ENCODE measurements at regions not wholly inside any gene's neighbourhood (a gene's known extent, or its start where the extent isn't known, plus 50 kb on each side); places are given as distances from the start of the nearest gene placed in this dataset.

DNA sequence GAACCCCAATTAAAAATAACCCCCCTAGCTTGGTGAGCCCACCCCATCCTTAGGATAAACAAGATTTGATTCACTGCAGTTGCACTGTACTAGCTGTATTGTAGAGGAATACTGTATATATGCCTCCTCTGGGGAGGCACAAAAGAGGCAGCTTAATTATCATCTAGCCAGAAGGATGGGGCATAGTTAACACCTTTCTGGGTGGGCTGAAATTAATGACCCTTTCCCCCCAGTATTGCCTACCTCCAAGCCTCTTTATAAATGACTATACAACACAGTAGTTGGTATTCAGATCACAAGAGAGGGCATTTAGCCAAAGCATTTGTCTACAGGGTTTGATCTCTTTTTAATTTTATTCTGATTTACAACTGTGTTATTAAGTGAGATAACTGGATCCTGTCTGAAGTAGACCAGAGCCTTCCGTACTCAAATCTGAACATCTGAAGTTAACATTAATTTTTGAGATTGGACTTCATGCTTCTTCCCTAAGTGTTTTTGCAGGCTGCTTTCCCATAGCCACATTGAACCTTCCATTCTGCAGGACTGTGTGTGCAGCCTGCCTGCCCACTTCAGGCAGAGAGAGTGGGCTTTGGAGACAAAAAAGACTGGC lies 807.0 kb upstream of the ARRDC4 start:
- TF ChIP-seq POLR2A (IDR thresholded peaks at IDR 0.05; ENCODE audit: low read depth, low read length) (no peak), MAZ (IDR thresholded peaks at IDR 0.05; ENCODE audit: borderline replicate concordance, low read depth, low read length) (no peak), RFX5 (IDR thresholded peaks at IDR 0.05; ENCODE audit: low read depth, low read length) (no peak), CEBPB (IDR thresholded peaks at IDR 0.05; ENCODE audit: low read depth, low read length) (no peak), ELK1 (IDR thresholded peaks at IDR 0.05; ENCODE audit: borderline replicate concordance, low read depth, low read length) (no peak), USF2 (IDR thresholded peaks at IDR 0.05; ENCODE audit: low read depth, low read length) (no peak), RCOR1 (IDR thresholded peaks at IDR 0.05; ENCODE audit: insufficient replicate concordance, low read length) (no peak), MAFK (IDR thresholded peaks at IDR 0.05; ENCODE audit: low read depth, low read length) (no peak), FOS (IDR thresholded peaks at IDR 0.05; ENCODE audit: low read depth, low read length) (no peak)
- TF ChIP-seq, protein P1, sequence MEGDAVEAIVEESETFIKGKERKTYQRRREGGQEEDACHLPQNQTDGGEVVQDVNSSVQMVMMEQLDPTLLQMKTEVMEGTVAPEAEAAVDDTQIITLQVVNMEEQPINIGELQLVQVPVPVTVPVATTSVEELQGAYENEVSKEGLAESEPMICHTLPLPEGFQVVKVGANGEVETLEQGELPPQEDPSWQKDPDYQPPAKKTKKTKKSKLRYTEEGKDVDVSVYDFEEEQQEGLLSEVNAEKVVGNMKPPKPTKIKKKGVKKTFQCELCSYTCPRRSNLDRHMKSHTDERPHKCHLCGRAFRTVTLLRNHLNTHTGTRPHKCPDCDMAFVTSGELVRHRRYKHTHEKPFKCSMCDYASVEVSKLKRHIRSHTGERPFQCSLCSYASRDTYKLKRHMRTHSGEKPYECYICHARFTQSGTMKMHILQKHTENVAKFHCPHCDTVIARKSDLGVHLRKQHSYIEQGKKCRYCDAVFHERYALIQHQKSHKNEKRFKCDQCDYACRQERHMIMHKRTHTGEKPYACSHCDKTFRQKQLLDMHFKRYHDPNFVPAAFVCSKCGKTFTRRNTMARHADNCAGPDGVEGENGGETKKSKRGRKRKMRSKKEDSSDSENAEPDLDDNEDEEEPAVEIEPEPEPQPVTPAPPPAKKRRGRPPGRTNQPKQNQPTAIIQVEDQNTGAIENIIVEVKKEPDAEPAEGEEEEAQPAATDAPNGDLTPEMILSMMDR (conservative IDR thresholded peaks at IDR 0.05; ENCODE audit: low read depth, low read length) = no peak

Data from IMR-90 (cell line).